ENCODE measurements at regions not wholly inside any gene's neighbourhood (a gene's known extent, or its start where the extent isn't known, plus 50 kb on each side); places are given as distances from the start of the nearest gene placed in this dataset.
A peak's percentile ranks its signal among the peaks of the same experiment; 100 is the strongest.

- no peak overlapping the region for H3K27ac ChIP-seq
- no peaks in the 10 kb centered on the region for H3K36me3 ChIP-seq (replicated peaks)
- no peak overlapping the region for H3K4me3 ChIP-seq (ENCODE audit: low read depth, low read length)
- no peak for DNase-seq
- TF ChIP-seq, protein P1, sequence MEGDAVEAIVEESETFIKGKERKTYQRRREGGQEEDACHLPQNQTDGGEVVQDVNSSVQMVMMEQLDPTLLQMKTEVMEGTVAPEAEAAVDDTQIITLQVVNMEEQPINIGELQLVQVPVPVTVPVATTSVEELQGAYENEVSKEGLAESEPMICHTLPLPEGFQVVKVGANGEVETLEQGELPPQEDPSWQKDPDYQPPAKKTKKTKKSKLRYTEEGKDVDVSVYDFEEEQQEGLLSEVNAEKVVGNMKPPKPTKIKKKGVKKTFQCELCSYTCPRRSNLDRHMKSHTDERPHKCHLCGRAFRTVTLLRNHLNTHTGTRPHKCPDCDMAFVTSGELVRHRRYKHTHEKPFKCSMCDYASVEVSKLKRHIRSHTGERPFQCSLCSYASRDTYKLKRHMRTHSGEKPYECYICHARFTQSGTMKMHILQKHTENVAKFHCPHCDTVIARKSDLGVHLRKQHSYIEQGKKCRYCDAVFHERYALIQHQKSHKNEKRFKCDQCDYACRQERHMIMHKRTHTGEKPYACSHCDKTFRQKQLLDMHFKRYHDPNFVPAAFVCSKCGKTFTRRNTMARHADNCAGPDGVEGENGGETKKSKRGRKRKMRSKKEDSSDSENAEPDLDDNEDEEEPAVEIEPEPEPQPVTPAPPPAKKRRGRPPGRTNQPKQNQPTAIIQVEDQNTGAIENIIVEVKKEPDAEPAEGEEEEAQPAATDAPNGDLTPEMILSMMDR (IDR thresholded peaks at IDR 0.05; ENCODE audit: low read depth, low read length, missing control alignments) = no peak
- in situ Hi-C loops (cut with HindIII; ENCODE audit: low pct_ligation_motif_present, low sequenced_read_pairs) = no loop called here
- H3K27me3 ChIP-seq (replicated peaks) = no peaks in the 10 kb centered on the region
Observed at GRCh38 chr9:18235181-18235908, 238.6 kb upstream of the ADAMTSL1 start.

DNA sequence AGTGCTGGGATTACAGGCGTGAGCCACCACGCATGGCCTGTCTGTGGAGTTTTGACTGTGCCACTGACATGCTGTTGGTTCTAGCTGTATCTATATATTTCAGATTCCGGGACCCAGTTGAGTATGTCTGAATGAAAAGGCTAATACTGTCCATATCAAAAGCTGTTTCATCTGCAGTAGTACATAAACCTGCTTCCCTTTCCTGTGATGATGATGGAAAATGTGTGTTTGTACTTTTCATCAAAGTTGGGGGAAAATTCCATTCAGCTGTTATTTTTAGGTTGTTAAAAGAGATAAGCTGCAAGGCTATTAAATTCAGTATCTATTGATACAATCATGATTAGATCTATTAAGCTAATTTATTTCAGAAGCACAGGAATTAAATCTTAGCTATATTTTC, 237.6 kb upstream of the ADAMTSL1 start:
- in situ Hi-C loops (cut with HindIII; ENCODE audit: low pct_ligation_motif_present, low sequenced_read_pairs) = no loop called here
- Histone ChIP-seq H3K36me3 (replicated peaks) (no peaks in the 10 kb centered on the region), H3K27me3 (replicated peaks) (no peaks in the 10 kb centered on the region), H3K4me3 (ENCODE audit: low read depth, low read length) (no peak overlapping the region), H3K27ac (no peak overlapping the region)
- TF ChIP-seq, protein P1 (IDR thresholded peaks at IDR 0.05; ENCODE audit: low read depth, low read length, missing control alignments) = no peak
- DNase-seq = no peak

- Histone ChIP-seq H3K36me3 (replicated peaks) (no peaks in the 10 kb centered on the region), H3K27ac (peak overlapping the region; percentile 87), H3K4me3 (ENCODE audit: low read depth, low read length) (no peak overlapping the region), H3K27me3 (replicated peaks) (no peaks in the 10 kb centered on the region)
- TF ChIP-seq, protein P1 (IDR thresholded peaks at IDR 0.05; ENCODE audit: low read depth, low read length, missing control alignments) = peak; percentile 23
- in situ Hi-C loops (cut with HindIII; ENCODE audit: low pct_ligation_motif_present, low sequenced_read_pairs) = no loop called here
- no peak for DNase-seq
Observed at GRCh38 chr9:18237776-18238175, 236.2 kb upstream of the ADAMTSL1 start.

DNA sequence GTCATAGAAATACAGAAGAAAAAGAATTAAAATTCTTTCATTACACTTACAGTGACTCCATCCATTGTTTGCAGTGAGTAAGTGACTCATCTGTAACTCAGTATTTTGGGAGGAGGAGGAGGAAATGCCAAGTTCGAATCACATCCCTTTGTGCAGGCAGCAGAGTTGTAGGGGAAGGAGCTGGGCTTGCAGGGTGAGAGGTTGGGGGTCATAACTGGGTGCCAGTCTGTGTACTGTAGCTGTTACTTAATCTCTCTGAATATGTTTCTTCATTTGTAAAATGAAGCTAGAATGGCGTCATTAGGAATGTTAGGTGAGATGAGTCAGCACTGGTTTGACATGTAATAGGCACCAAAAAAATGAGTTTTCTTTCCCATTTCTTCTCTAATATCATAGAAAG, 235.7 kb upstream of the ADAMTSL1 start:
- in situ Hi-C loops (cut with HindIII; ENCODE audit: low pct_ligation_motif_present, low sequenced_read_pairs) = no loop called here
- no peaks in the 10 kb centered on the region for H3K27me3 ChIP-seq (replicated peaks)
- TF ChIP-seq, protein P1 (IDR thresholded peaks at IDR 0.05; ENCODE audit: low read depth, low read length, missing control alignments) = no peak
- H3K27ac ChIP-seq = peak overlapping the region; percentile 87
- H3K4me3 ChIP-seq (ENCODE audit: low read depth, low read length) = no peak overlapping the region
- DNase-seq = peak; percentile 78
- no peaks in the 10 kb centered on the region for H3K36me3 ChIP-seq (replicated peaks)

GRCh38 chr9:18238752-18239447, 235.1 kb upstream of the ADAMTSL1 start:
- H3K27ac ChIP-seq = peak overlapping the region; percentile 87
- TF ChIP-seq, protein P1 (IDR thresholded peaks at IDR 0.05; ENCODE audit: low read depth, low read length, missing control alignments) = no peak
- in situ Hi-C loops (cut with HindIII; ENCODE audit: low pct_ligation_motif_present, low sequenced_read_pairs) = no loop called here
- DNase-seq = peak; percentile 15
- H3K4me3 ChIP-seq (ENCODE audit: low read depth, low read length) = no peak overlapping the region
- no peaks in the 10 kb centered on the region for H3K36me3 ChIP-seq (replicated peaks)
- H3K27me3 ChIP-seq (replicated peaks) = no peaks in the 10 kb centered on the region
